ENCODE measurements at regions not wholly inside any gene's neighbourhood (a gene's known extent, or its start where the extent isn't known, plus 50 kb on each side); places are given as distances from the start of the nearest gene placed in this dataset.

GRCh38 chr14:44379292-44379977, 127.6 kb downstream of the FSCB start:
- TF ChIP-seq, protein P1, sequence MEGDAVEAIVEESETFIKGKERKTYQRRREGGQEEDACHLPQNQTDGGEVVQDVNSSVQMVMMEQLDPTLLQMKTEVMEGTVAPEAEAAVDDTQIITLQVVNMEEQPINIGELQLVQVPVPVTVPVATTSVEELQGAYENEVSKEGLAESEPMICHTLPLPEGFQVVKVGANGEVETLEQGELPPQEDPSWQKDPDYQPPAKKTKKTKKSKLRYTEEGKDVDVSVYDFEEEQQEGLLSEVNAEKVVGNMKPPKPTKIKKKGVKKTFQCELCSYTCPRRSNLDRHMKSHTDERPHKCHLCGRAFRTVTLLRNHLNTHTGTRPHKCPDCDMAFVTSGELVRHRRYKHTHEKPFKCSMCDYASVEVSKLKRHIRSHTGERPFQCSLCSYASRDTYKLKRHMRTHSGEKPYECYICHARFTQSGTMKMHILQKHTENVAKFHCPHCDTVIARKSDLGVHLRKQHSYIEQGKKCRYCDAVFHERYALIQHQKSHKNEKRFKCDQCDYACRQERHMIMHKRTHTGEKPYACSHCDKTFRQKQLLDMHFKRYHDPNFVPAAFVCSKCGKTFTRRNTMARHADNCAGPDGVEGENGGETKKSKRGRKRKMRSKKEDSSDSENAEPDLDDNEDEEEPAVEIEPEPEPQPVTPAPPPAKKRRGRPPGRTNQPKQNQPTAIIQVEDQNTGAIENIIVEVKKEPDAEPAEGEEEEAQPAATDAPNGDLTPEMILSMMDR (IDR thresholded peaks at IDR 0.05; ENCODE audit: low read depth, low read length), result no peak
- TF ChIP-seq POLR2A (IDR thresholded peaks at IDR 0.05; ENCODE audit: extremely low read depth, insufficient read length), result no peak
- TF ChIP-seq MYC (IDR thresholded peaks at IDR 0.05; ENCODE audit: low read depth, low read length), result no peak
- TF ChIP-seq, protein P2, sequence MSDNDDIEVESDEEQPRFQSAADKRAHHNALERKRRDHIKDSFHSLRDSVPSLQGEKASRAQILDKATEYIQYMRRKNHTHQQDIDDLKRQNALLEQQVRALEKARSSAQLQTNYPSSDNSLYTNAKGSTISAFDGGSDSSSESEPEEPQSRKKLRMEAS (IDR thresholded peaks at IDR 0.05; ENCODE audit: low read depth, low read length), result no peak

Data from NB4 (cell line).